ENCODE measurements at regions not wholly inside any gene's neighbourhood (a gene's known extent, or its start where the extent isn't known, plus 50 kb on each side); places are given as distances from the start of the nearest gene placed in this dataset.

DNA sequence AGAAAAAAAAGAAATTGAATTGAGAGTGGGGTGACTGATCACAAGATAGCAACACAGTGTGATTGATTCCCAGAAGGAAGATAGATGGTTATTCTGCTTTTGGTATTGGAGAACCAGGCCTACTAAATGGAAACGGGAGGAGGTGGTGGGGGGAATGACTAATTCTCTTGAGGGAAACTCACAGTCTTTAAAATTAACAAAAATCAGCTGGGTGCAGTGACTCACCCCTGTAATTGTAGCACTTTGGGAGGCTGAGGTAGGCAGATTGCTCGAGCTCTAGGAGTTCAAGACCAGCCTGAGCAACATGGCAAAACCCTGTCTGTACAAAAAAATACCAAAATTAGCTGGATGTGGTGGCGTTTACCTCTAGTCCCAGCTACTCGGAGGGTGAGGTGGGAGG lies 134.6 kb upstream of the PDE4B start:
- TF ChIP-seq CTCF (IDR thresholded peaks at IDR 0.05; ENCODE audit: low read depth, low read length): no peak
- no peak for TF ChIP-seq POLR2A (IDR thresholded peaks at IDR 0.05; ENCODE audit: extremely low read depth, insufficient read length)

Data from NB4 (cell line).